Middle frontal gyrus (tissue), 1 donor: ENCODE measurements at regions not wholly inside any gene's neighbourhood (a gene's known extent, or its start where the extent isn't known, plus 50 kb on each side); places are given as distances from the start of the nearest gene placed in this dataset.

Experiments
- DNase-seq: peaks from one replicate; pipeline ENCODE4 v3.0.0-alpha.2; 2015; ENCODE audit warnings: low spot score; ENCODE audit errors: extremely low spot score

GRCh38 chr1:4561205-4561604, 93.2 kb upstream of the AJAP1 start:
- no peak for DNase-seq

- DNase-seq, result no peak
These were observed 92.1 kb upstream of the AJAP1 start for GRCh38 chr1:4562321-4562720.

DNA sequence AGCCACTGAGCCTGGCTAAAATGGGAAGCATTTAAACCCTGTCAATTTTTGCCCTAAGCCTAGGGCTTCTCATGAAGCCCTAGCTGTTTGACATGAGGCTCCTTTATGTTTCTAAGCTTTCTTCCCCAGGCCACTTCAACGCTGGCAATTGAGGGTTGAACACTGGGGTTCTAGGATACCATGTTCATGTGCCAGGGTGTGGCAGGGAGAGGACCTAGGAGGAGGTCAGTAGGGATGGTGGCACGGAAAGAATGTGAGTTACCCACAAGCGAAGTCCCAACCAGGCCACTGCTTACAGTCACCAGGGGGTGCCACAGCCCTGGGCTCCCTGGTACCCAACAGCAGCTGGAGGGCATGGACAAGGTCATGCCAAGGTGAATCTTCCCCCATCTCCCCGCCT, 90.8 kb upstream of the AJAP1 start:
- DNase-seq, result no peak

GRCh38 chr1:4564051-4564450, 90.4 kb upstream of the AJAP1 start:
- no peak for DNase-seq

DNA sequence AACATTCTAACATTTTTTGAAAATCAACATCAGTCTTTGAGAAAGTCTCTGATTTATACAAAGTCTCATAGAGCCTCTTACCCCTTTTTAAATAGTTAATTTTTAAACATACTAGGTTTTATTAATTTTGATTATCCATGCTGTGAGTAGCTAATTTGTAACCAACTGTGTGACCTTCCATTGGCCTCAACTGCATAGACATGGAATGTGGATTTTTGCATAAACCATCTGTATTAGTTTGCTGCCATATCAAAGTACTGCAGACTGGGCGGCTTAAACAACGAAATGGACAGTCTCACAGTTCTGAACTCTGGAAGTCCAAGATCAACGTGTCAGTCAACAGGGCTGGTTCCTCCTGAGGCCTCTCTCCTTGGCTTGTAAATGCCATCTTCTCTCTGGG, 89.2 kb upstream of the AJAP1 start:
- no peak for DNase-seq

DNA sequence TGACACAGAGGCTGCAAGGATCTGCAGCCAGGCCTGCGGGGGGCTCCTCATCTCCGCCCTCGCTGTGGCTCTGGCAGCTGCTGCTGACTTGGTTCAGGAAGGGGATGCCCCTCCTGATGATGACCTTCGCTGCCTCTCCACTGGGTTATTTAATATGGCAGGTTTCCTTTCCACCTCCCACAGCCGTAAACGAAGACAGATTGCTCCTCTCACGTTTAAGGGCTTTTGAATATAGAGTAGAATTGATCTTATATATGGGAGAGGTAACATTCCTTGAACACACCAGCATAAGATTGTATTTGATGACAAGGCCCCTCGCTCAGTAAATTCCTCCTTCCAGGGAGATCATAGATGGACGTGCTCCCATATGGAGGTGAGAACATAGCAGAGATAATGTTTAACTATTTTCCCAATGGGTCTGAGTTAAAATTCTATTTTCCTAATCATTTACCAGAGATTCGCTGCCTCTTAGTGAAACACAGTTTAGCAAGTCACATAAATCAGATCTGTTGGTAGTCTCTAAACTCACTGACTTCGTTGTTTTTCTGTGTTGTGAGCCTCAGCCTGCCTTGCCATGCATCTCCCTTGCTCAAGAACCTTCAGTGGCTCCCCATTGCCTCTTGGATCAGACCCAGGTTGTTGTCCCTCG, 88.5 kb upstream of the AJAP1 start:
- DNase-seq, result no peak

- DNase-seq, result no peak
These were observed 83.1 kb upstream of the AJAP1 start for GRCh38 chr1:4571263-4571662.

DNA sequence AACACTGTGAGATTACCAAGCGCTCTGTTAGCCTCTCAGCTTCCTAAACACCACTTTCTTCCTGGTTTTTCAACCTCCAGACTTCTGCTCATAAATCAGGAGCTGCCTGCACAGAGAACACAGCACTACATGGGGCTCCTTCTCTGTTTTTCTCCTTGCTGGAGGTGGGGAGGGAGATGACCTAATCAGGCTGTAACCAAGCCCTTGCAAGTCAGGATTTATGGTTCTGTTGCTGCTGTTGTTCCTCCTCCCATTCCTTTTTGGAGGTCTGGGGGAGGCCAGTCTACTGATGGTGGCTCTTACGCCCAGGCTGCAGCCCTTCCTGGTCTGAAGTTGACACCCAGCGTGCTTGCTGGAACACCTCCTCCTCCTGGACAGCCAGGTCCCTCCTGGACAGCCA, 80.9 kb upstream of the AJAP1 start:
- no peak for DNase-seq

GRCh38 chr1:4581807-4582206, 72.6 kb upstream of the AJAP1 start:
- DNase-seq, result no peak

DNA sequence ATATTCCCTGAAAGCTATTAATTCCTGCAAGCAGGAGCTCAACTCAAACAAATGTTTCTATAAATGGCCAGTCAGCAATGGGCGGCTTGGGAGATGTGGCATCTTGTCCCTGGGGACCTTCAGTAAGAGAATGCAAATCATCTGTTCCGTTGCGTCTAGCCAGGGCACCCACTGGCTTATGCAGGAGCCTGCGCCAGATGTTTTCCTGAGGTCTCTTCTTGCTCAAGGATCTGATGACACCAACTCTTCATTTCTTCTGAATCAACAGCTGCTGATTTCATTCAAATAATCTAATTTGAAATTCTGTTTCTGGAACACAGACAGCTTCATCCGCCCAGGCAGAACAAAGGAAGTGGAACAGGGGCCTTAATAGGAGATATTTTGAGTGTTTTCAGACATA, 70.0 kb upstream of the AJAP1 start:
- no peak for DNase-seq

DNA sequence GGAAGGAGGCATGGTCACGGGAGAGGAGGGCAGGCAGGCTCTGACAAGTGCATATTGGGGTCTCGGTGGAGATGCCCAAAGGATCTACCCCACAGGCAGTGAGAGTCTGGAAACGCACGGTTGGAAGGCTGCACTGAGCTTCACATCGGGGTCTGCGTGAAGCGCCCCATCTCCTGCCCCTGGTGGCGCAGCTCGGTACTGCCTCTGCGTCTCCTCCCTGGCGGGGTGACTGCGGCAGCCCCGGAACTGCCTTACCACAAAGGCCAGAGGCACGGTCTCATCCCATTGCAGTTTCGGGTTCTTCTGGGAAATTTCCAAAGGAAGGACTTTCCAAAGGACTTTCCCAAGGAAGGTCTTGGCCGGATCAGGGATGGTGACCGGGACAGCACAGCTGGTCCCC, 69.2 kb upstream of the AJAP1 start:
- no peak for DNase-seq

GRCh38 chr1:4585705-4586104, 68.7 kb upstream of the AJAP1 start:
- DNase-seq, result no peak

GRCh38 chr1:4586611-4587160, 67.7 kb upstream of the AJAP1 start:
- DNase-seq, result no peak

GRCh38 chr1:4587721-4588120, 66.7 kb upstream of the AJAP1 start:
- no peak for DNase-seq

DNA sequence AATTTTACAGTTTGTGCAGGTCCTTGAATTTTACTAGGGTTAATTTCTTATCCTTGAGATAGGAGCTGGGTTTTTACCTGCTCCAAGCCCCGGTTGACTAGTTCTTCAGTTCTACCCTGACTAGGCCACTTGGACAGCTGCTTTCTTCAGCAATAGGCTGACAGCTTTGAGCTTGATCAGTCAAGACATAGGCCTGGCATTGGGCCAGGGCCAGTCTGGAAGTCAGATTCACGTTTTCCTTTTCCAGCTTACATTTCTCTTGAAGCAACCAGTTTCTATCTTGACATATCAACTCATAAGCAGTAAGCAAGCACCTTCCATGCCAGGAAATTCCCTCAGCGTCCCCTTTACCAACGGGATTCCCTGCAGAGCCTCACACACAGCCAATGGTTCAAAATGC, 63.7 kb upstream of the AJAP1 start:
- no peak for DNase-seq

DNA sequence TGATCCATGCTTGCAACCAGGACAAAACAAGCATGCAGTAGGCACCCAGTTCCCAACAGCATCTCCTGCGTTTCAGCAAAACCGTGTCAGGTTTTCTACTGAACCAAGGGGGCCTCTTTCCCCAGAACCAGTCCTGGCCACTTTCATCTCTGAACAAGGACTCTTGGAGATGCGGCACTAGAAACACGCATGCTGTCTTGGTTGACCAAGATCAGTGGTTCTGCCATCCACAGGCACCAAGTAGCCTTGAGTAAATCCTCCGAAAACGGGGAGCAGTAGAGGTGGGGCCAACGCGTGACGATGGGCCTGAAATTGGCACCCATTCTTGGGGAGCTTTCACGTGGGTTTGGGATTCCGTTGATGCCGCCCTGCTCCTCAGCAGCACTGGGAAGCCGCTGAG, 62.5 kb upstream of the AJAP1 start:
- no peak for DNase-seq

DNA sequence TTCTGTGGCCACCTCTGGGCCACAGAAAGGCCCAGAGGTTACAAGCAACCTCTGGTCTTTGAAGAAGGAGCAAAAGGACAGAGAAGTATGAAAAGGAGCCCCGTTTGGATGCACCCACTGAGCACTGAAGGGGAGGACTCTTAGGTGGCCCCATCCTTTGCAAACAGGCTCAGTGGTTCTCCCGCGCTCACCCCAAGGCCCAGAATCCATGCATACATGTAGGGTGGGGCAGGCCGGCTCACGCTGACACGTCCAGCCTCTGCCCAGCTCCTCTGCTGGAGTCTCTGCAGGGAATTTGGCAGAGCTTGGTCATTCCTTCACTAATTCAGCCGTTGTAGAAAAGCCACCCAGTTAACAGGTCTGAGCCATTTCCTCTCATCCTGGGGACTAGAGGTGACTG, 61.3 kb upstream of the AJAP1 start:
- no peak for DNase-seq

DNA sequence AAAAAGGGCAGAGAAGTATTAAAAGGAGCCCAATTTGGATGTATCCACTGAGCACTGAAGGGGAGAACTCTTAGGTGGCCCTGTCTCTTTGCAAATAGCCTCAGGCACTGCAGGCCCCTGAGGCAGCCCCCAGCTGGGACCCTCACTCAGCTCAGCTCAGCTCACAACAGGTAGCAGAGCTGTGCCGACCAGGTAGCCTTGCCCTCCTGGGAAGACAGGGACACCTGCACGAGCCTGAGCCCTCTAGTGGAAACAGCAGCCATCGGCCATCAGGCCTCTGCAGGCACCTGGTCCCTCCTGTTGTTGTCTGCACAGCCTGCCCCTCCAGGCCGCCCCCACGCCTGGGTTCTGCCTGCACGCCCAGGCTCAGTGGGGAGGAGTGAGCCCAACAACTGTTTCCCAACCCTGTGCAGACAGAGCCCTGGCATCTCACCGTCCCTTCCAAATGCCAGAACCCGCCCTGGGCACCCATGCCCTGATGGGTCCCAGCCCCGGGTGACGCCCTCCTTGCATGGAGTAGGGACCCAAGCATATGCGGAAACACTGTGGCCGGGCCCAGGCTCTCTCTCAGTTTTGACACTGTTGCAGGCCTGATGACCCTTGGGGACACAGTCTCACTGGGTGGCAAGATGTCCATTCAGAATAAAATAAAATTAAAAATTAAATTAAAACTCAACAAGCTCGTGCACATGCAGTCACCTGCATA, 60.0 kb upstream of the AJAP1 start:
- DNase-seq, result no peak

- no peak for DNase-seq
These were observed 58.8 kb upstream of the AJAP1 start for GRCh38 chr1:4595341-4596225.

GRCh38 chr1:4596486-4596885, 57.9 kb upstream of the AJAP1 start:
- no peak for DNase-seq

DNA sequence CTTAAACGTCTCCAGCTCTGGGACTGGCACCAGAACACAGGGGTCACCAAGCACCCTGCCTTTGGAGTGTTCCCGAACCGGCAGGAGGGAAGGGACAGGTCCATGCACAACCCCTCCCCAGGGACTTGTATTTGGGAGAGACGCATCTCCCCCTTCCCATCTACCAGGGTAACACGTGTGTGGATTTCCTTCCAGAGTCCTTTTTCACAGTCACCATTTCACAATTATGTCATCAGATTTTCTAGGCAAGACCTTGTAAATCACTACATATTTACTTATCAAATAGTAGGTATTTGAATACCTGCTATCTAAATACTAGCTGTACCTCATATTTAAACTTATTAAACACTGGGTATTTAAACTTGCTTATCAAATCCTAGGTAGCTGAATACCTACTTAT, 57.4 kb upstream of the AJAP1 start:
- no peak for DNase-seq

DNA sequence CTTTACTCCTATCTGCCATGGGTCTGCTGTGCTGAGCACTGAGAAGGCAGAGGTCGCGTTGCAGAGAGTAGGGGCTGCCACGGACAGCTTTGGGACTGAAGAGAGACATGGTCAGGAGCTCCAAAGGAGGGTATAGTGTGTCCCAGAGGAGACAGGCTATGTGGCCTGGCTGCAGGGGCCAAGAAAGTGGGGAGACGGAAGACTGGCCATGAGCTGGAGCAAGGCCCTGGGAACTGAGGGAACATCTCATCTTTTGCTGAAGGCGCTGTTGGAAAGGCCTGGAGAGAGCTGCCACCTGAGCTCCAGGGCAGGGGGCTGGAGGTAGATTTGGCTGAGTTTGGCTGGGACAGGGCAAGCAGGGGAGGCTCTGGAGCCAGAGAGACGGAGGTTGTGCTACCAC, 55.8 kb upstream of the AJAP1 start:
- no peak for DNase-seq
